Transverse colon (tissue), 3 donors: ENCODE measurements at regions not wholly inside any gene's neighbourhood (a gene's known extent, or its start where the extent isn't known, plus 50 kb on each side); places are given as distances from the start of the nearest gene placed in this dataset.

ENCODE experiments used
- POLR2A ChIP-seq: fragments of 450-650 bp; IDR thresholded peaks from one replicate; pipeline ENCODE4 v1.6.1; 2016; ENCODE audit warnings: antibody characterized with exemption, mild to moderate bottlenecking, moderate library complexity
- TF ChIP-seq, protein P1 (sequence below), 5 experiments: fragments of 200-600 bp in 3 of 5; fragments of 450-650 bp in 2 of 5; sonication (generic) in 3 of 5; IDR thresholded peaks; 1 replicate in 2 of 5; 2 replicates in 3 of 5; pipeline ENCODE4 v1.5.1; 2016 to 2017; ENCODE audit warnings: antibody characterized with exemption in 5 of 5, inconsistent platforms in 3 of 5, mild to moderate bottlenecking in 2 of 5, moderate library complexity in 1 of 5

DNA sequence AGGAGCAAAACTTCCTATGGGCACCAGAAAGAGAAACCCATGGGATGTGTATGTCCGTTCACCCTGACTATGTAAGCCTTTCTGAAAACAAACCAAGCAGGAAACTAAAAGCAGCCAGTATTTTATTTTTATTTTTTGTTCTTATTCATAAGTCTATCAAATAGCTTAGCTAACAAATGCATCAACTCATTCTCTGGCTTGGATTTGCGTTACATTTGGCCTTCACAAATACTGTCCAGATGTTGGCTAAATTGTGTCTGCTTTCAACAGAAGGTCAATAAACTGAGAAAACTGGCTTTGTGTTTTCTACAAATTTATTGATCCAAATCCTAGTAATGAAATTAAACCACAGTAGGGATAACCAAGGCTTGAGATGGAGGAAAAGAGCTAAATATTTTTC is 379.0 kb downstream of the NOVA1 start:
- TF ChIP-seq, protein P1, sequence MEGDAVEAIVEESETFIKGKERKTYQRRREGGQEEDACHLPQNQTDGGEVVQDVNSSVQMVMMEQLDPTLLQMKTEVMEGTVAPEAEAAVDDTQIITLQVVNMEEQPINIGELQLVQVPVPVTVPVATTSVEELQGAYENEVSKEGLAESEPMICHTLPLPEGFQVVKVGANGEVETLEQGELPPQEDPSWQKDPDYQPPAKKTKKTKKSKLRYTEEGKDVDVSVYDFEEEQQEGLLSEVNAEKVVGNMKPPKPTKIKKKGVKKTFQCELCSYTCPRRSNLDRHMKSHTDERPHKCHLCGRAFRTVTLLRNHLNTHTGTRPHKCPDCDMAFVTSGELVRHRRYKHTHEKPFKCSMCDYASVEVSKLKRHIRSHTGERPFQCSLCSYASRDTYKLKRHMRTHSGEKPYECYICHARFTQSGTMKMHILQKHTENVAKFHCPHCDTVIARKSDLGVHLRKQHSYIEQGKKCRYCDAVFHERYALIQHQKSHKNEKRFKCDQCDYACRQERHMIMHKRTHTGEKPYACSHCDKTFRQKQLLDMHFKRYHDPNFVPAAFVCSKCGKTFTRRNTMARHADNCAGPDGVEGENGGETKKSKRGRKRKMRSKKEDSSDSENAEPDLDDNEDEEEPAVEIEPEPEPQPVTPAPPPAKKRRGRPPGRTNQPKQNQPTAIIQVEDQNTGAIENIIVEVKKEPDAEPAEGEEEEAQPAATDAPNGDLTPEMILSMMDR (IDR thresholded peaks at IDR 0.05), result no peak
- no peak for TF ChIP-seq POLR2A
